ES-I3 (cell line): ENCODE measurements at regions not wholly inside any gene's neighbourhood (a gene's known extent, or its start where the extent isn't known, plus 50 kb on each side); places are given as distances from the start of the nearest gene placed in this dataset.

Experiments
- H3K36me3 ChIP-seq: 2 replicates; pipeline ENCODE4 v1.6.1; 2013; ENCODE audit warnings: mild to moderate bottlenecking, low read length, control low read depth, moderate library complexity; ENCODE audit not compliant: insufficient read depth
- H3K4me1 ChIP-seq: 2 replicates; pipeline ENCODE4 v1.6.1; 2013; ENCODE audit warnings: mild to moderate bottlenecking, control low read depth, low read length; ENCODE audit not compliant: insufficient read depth
- H3K9ac ChIP-seq: 2 replicates; pipeline ENCODE4 v1.6.1; 2013; ENCODE audit warnings: low read depth, mild to moderate bottlenecking, low read length, moderate library complexity
- H3K9me3 ChIP-seq: 2 replicates; pipeline ENCODE4 v1.6.1; 2013; ENCODE audit warnings: mild to moderate bottlenecking, low read length, moderate library complexity; ENCODE audit not compliant: control insufficient read depth, insufficient read depth

GRCh38 chr7:11895337-11895736 is 63.3 kb upstream of the THSD7A start:
- no peaks in the 10 kb centered on the region for H3K4me1 ChIP-seq
- H3K9ac ChIP-seq = no peak overlapping the region
- H3K36me3 ChIP-seq = no peaks in the 10 kb centered on the region
- peaks cover 6% of the 10 kb centered on the region for H3K9me3 ChIP-seq

DNA sequence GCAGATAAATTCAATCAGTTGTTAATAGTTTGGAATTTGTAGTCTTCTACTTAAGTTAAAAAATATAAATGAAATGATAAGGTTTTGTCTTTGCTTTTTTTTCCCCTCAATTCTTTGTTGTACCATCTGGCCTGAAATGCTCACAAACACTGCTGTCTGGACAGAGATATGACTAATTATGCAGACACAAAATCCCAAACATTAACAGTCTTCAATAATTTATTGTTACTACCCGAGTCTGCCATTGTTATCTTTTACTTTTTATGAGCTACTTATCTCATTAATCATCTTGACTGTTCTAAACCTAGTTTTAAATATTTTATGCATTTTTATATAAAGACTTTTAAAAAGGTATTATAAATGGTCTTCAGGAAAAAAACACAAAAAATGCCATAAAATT is 64.7 kb upstream of the THSD7A start:
- Histone ChIP-seq H3K9me3 (peaks cover 6% of the 10 kb centered on the region), H3K4me1 (no peaks in the 10 kb centered on the region), H3K9ac (no peak overlapping the region), H3K36me3 (no peaks in the 10 kb centered on the region; the same call in 1 of the 2 replicates)

DNA sequence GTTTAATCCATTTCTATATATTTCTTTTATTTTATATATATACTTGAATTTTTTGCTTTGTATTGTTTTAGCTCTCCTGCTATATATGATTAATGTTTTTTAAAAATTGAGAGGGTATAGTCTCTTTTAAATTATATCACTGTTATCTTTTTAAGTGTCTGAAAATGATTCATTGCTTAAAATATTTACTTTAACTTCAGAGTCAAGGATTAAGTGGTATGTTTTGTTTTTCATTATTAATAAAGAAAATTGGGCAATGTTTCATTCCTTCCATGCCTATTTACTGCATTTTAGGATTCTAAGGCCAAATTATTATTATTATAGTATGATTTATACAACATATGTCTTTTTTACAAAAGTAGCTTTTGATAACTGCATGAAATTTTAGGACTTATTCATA is 67.2 kb upstream of the THSD7A start:
- no peaks in the 10 kb centered on the region for H3K4me1 ChIP-seq
- no peaks in the 10 kb centered on the region; the same call in 1 of the 2 replicates for H3K36me3 ChIP-seq
- H3K9me3 ChIP-seq = no peaks in the 10 kb centered on the region
- no peak overlapping the region for H3K9ac ChIP-seq

GRCh38 chr7:11910253-11910652 is 78.3 kb upstream of the THSD7A start:
- Histone ChIP-seq H3K36me3 (no peaks in the 10 kb centered on the region), H3K9ac (no peak overlapping the region), H3K4me1 (no peaks in the 10 kb centered on the region), H3K9me3 (no peaks in the 10 kb centered on the region)

DNA sequence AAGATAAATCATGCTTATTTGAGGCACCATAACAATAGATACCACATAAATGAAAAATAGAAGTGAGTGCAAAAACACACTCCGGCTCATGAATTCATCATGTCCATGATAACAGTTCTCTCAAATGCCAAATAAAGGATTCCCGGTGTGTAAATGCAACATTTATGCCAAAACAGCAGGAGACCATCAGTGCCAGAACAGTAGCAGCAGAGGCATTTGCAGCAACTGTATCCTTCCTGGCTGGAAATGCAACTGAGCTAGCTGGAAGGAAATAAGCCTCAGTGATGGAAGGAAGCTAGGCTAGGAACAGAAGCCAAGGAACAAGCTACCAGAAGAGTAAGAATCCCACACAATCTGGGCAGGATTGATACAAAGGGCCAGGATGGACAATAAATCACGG is 79.9 kb upstream of the THSD7A start:
- Histone ChIP-seq H3K9ac (no peak overlapping the region), H3K9me3 (no peaks in the 10 kb centered on the region), H3K4me1 (no peaks in the 10 kb centered on the region), H3K36me3 (no peaks in the 10 kb centered on the region)

DNA sequence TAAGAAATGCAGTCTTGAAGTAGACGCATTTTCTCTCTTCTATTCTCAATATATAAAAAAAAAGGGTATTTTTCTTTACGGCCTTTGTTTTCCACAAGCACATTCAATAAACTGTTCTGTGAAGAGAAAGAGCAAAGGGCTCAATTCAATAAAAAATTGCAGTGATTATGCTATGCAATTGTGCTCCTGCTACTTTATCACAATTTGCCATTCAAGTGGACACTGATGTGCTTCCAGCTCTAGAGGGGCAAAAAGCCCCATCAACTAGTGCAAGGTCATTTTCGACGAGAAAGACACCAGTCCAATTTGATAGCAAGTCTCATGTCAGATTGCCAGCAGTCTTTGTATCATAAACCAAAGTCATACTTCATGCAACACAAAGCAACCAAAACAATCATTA is 82.6 kb upstream of the THSD7A start:
- 0 out of 2 replicates have a peak, but pooled peaks cover 4% of the 10 kb centered on the region for H3K9me3 ChIP-seq
- no peak overlapping the region for H3K9ac ChIP-seq
- H3K36me3 ChIP-seq = no peaks in the 10 kb centered on the region
- H3K4me1 ChIP-seq = no peaks in the 10 kb centered on the region

DNA sequence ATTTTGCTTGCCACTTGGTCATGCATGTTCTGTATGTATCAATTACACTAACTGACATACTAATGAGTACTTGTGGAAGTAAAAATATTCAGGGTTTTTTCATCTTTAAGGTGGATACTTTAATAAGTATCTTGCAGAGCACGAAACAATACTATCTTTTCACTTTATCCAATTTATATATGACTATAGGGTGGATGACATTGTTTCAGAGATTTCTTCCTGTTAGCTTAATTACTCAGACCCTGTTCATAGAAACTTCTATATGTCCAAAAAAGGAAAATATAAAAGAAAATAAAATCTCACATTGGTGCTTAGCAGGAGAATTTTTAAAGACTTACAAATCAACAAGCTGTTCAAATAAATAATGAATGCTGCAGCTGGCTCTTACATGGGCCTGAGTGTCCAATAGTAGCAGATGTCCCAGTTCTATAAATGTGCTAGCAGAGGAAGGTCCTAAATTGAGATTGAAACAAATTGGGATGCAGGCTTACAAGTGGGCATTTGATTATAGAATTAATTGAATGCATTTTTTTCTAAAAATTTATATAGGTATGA is 91.5 kb upstream of the THSD7A start:
- Histone ChIP-seq H3K9ac (no peak overlapping the region), H3K4me1 (no peaks in the 10 kb centered on the region), H3K36me3 (no peaks in the 10 kb centered on the region), H3K9me3 (0 out of 2 replicates have a peak, but pooled peaks cover 1% of the 10 kb centered on the region)

DNA sequence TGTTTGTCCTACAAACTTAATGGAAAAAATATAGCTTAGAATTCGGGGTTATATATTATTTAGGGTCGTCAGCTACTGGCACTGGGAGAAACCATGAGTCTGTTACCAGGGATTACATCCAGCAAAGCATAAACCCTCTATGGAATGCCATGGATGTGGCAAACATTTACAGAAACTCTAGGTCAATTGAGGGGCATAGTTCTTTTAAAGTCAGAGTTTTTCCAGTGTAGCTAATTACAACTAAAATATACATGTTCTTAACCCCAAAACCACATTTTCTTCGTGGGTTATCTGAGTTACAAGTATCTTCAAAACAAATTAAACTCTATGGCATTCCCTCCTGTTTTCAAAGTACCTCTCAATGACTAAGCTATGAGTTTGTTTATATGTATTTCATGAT is 99.3 kb upstream of the THSD7A start:
- Histone ChIP-seq H3K9me3 (no peaks in the 10 kb centered on the region), H3K9ac (no peak overlapping the region), H3K36me3 (no peaks in the 10 kb centered on the region), H3K4me1 (no peaks in the 10 kb centered on the region)

DNA sequence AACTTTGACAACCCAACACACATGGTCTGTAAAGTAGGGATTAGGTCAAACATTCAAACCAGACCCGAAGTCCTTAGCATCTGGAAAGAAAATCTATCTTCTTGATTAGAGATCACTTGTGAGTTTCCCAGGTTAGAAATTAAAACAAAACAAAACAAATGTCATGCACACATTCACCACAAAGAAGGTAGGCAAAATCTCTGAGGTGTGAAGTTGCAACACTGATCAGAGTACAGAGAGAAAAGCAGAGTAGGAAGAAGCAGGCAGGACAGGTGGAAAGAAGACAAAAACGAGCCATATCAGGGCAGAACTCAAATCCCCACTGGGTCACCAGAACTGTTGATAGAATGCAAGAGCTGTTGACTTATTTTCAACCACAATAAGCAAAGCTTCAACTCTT is 102.8 kb upstream of the THSD7A start:
- Histone ChIP-seq H3K9me3 (no peaks in the 10 kb centered on the region), H3K4me1 (no peaks in the 10 kb centered on the region), H3K9ac (no peak overlapping the region), H3K36me3 (no peaks in the 10 kb centered on the region)

DNA sequence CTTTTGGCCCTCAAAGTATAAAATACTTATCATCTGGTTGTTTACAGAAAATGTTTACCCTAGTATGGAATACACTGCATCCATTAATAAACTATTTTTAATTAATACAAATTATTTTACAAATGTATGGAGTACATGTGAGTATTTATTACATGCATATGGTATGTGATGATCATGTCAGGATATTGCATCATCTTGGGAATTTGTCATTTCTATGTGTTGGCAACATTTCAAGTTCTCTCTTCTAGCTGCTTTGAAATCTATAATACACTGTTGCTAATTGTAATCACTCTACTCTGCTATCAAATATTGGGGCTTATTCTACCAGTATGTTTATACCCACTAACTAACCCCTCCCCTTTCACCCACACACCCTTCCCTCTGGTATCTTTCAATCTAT is 103.9 kb upstream of the THSD7A start:
- H3K36me3 ChIP-seq = no peaks in the 10 kb centered on the region
- no peaks in the 10 kb centered on the region for H3K4me1 ChIP-seq
- no peaks in the 10 kb centered on the region for H3K9me3 ChIP-seq
- no peak overlapping the region for H3K9ac ChIP-seq

DNA sequence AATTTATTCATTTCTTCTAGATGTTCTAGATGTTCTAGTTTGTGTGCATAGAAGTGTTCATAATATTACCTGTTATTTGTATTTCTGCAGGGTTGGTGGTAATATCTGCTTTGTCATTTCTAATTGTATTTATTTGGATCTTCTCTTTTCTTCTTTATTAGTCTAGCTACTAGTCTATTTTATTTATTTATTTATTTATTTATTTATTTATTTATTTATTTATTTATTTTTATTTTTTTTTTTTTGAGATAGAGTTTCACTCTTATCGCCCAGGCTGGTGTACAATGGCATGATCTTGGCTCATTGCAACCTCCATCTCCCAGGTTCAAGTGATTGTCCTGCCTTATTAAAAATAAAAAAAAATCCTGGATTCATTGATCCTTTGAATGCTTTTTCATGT is 114.8 kb upstream of the THSD7A start:
- peaks cover 5% of the 10 kb centered on the region; the same call in 1 of the 2 replicates for H3K9me3 ChIP-seq
- H3K36me3 ChIP-seq = no peaks in the 10 kb centered on the region; the same call in 1 of the 2 replicates
- no peak overlapping the region for H3K9ac ChIP-seq
- no peaks in the 10 kb centered on the region for H3K4me1 ChIP-seq

DNA sequence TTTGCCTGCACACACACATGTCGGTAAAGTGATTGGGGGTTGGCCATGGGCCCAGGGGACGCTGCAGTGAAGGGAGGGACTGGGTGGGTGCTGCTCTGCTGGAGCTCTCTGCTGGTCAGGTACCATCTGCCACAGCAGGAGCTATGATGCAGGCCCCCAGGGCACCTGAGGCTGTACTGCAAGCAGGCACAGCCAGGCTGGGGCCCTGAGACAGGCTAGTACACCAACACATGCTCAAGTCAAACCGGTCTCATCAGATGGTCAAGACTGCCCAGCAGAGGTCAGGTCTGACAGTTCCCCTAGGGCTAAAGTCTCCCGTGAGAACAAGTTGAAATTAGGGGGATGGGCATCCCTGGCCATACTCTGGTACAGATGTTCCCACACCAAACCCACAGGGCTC is 118.3 kb upstream of the THSD7A start:
- Histone ChIP-seq H3K4me1 (no peaks in the 10 kb centered on the region), H3K36me3 (no peaks in the 10 kb centered on the region; the same call in 1 of the 2 replicates), H3K9me3 (0 out of 2 replicates have a peak, but pooled peaks cover 3% of the 10 kb centered on the region), H3K9ac (no peak overlapping the region)

DNA sequence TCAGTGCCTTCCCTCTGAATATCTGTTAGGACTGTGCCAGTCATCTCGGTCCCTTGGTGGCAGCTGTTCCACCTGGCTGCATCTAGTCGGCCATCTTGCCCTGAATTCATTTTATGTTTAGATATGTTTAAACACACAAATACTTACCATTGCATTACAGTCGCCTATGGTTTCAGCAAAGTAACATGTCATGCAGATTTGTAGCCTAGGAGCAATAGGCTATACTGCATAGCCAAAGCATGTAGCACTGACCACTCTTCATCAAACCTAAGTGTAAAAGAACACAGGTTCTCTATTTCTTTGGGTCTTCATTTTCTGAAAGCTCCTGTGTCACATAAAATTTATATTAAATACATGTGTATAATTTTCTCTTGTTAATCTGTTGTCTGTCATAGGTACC is 118.9 kb upstream of the THSD7A start:
- Histone ChIP-seq H3K9me3 (no peaks in the 10 kb centered on the region), H3K36me3 (no peaks in the 10 kb centered on the region; the same call in 1 of the 2 replicates), H3K9ac (no peak overlapping the region), H3K4me1 (no peaks in the 10 kb centered on the region)

DNA sequence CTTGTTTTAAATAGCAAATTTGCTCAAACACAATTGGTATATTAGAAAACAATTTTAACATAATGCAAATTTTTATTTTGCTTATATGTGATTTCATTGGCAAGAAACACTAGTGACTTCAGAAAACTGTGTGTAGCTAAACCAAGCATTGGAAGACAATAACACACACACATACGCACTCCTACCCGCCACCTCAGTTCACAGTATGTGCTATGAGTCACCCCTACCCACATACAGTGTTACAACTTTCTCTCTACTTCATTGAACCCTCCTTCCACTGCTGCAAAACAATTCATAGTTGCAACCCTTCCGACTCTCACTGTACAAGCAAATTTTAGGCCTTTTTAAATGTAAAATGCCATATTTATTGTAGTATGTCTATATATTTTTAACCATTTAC is 119.9 kb upstream of the THSD7A start:
- no peaks in the 10 kb centered on the region for H3K9me3 ChIP-seq
- no peaks in the 10 kb centered on the region for H3K4me1 ChIP-seq
- peaks cover under 1% of the 10 kb centered on the region; the same call in 1 of the 2 replicates for H3K36me3 ChIP-seq
- no peak overlapping the region for H3K9ac ChIP-seq

GRCh38 chr7:11952972-11953371 is 121.0 kb upstream of the THSD7A start:
- Histone ChIP-seq H3K36me3 (peaks cover 2% of the 10 kb centered on the region; the same call in 1 of the 2 replicates), H3K9ac (no peak overlapping the region), H3K4me1 (no peaks in the 10 kb centered on the region), H3K9me3 (no peaks in the 10 kb centered on the region)
